K562 (cell line): ENCODE measurements at regions not wholly inside any gene's neighbourhood (a gene's known extent, or its start where the extent isn't known, plus 50 kb on each side); places are given as distances from the start of the nearest gene placed in this dataset.

Experiments
- ATAC-seq: fragments of 200-7000 bp; cut with Tn5 transposase; 3 replicates; pipeline ENCODE4 v1.9.1; 2020; ENCODE audit warnings: moderate library complexity
- BruUV-seq: library from RNA; stranded (reverse); fragments of 400-500 nt; replicated peaks from 2 replicates; lab custom pipeline; 2021; lab: Mats Ljungman, UMichigan
- CTCF ChIA-PET: fragments of 300-600 bp; formaldehyde crosslinking; extraction: SDS; loops from one replicate; lab custom pipeline; 2021; ENCODE audit warnings: low intra/inter-chr PET ratio; lab: Yijun Ruan, JAX
- POLR2A ChIA-PET: fragments of 300-600, 350-650 bp; sonication (Branson Sonifier 250); formaldehyde crosslinking; extraction: SDS; loops from one replicate; lab custom pipeline; 2021; ENCODE audit warnings: antibody characterized with exemption, inconsistent platforms; lab: Yijun Ruan, JAX
- DNase-seq, 4 experiments: peaks; one replicate each; pipeline versions ENCODE4 v3.0.0 to v3.0.0-alpha.2; 2011 to 2018; ENCODE audit warnings: low spot score in 3 of 4, mixed read lengths in 3 of 4; ENCODE audit errors: extremely low read depth in 1 of 4
- FAIRE-seq: peaks from 2 replicates; lab custom pipeline; 2011; peaks lifted over from hg19 to GRCh38; lab: Jason Lieb, UNC
- H2AFZ ChIP-seq: 2 replicates; pipeline ENCODE4 v1.6.0; 2011; ENCODE audit warnings: low read depth, low read length, control low read depth, inconsistent platforms
- H3K27ac ChIP-seq: fragments of 200-600 bp; 3 replicates; pipeline ENCODE4 v1.8.0; 2011; ENCODE audit warnings: low read depth, mild to moderate bottlenecking, control low read depth, inconsistent platforms, low read length, moderate library complexity, mixed read lengths; ENCODE audit errors: extremely low read depth
- H3K27me3 ChIP-seq, 2 experiments: fragments of 300-600 bp in 1 of 2; 2 replicates in 1 of 2; 3 replicates in 1 of 2; pipeline versions ENCODE4 v1.6.0 to v1.8.0; 2011; ENCODE audit warnings: inconsistent platforms in 2 of 2, low read length in 2 of 2, mild to moderate bottlenecking in 1 of 2, mixed read lengths in 1 of 2, moderate library complexity in 1 of 2; ENCODE audit not compliant: control insufficient read depth in 2 of 2, insufficient read depth in 2 of 2
- H3K36me3 ChIP-seq: fragments of 300-600 bp; 3 replicates; pipeline ENCODE4 v1.8.0; 2011; ENCODE audit warnings: mild to moderate bottlenecking, low read length, inconsistent platforms; ENCODE audit not compliant: control insufficient read depth, insufficient read depth
- H3K4me1 ChIP-seq, 2 experiments: fragments of 200-600 bp in 1 of 2; replicated peaks in 1 of 2; 2 replicates in 1 of 2; 3 replicates in 1 of 2; pipeline versions ENCODE4 v1.5.1 to v1.8.0; 2011; ENCODE audit warnings: inconsistent platforms in 2 of 2, low read length in 2 of 2, mild to moderate bottlenecking in 1 of 2, mixed read lengths in 1 of 2, moderate library complexity in 1 of 2; ENCODE audit not compliant: control insufficient read depth in 2 of 2, insufficient read depth in 2 of 2
- H3K4me2 ChIP-seq: 2 replicates; pipeline ENCODE4 v1.6.1; 2011; ENCODE audit warnings: low read length, control low read depth, inconsistent platforms, mixed read lengths; ENCODE audit not compliant: insufficient read depth
- H3K4me3 ChIP-seq: fragments of 200-600 bp; sonication (generic), shearing (Covaris generic); 2 replicates; pipeline ENCODE4 v1.5.1; 2016; ENCODE audit warnings: control low read depth, inconsistent platforms
- H3K79me2 ChIP-seq: fragments of 200-600 bp; 3 replicates; pipeline ENCODE4 v1.8.0; 2011; ENCODE audit warnings: low read length, inconsistent platforms; ENCODE audit not compliant: control insufficient read depth, insufficient read depth
- H3K9ac ChIP-seq, 2 experiments: 2 replicates each; pipeline versions ENCODE4 v1.6.0 to v1.6.1; 2011; ENCODE audit warnings: low read depth in 2 of 2, low read length in 2 of 2, control low read depth in 1 of 2, inconsistent platforms in 1 of 2, mild to moderate bottlenecking in 1 of 2, mixed read lengths in 1 of 2; ENCODE audit not compliant: insufficient read depth in 1 of 2
- H3K9me1 ChIP-seq: one replicate; pipeline ENCODE4 v1.6.0; 2011; ENCODE audit warnings: inconsistent platforms, mild to moderate bottlenecking, low read length, moderate library complexity; ENCODE audit not compliant: control insufficient read depth, insufficient read depth
- H3K9me3 ChIP-seq: replicated peaks from 2 replicates; pipeline ENCODE4 v1.5.1; 2011; ENCODE audit warnings: low read depth, low read length, inconsistent platforms; ENCODE audit not compliant: control insufficient read depth, insufficient read depth
- H4K20me1 ChIP-seq: replicated peaks from 2 replicates; pipeline ENCODE4 v1.6.1; 2011; ENCODE audit warnings: low read length, inconsistent platforms, mixed read lengths; ENCODE audit not compliant: control insufficient read depth, insufficient read depth
- ARNT ChIP-seq, 2 experiments: fragments of 450-650 bp; IDR thresholded peaks; 2 replicates each; pipeline ENCODE4 v1.6.1; 2016; ENCODE audit warnings: mild to moderate bottlenecking in 1 of 2
- RFX5 ChIP-seq: IDR thresholded peaks from 2 replicates; pipeline ENCODE4 v1.6.1; 2011; ENCODE audit warnings: low read depth, mild to moderate bottlenecking, improper control_type of control experiment, low read length
- WGBS: fragments of 100-300 bp; shearing (Covaris generic); methylation state at CpG from one replicate; pipeline ENCODE4 v1.1.6; 2016; ENCODE audit warnings: low coverage, mixed read lengths; ENCODE audit not compliant: insufficient coverage; ENCODE audit errors: missing lambda C conversion rate; 5-methylcytosine and 5-hydroxymethylcytosine counted together
- in situ Hi-C: fragments of 300-500 bp; cut with MboI; formaldehyde crosslinking; loops from 4 replicates; pipeline ENCODE4 v1.15.0; 2018; ENCODE audit warnings: inconsistent platforms, mixed read lengths
- intact Hi-C: fragments of 100-400 bp; cut with micrococcal nuclease; formaldehyde crosslinking; loops from 2 replicates; pipeline ENCODE4 v1.14.2; 2022
- TF ChIP-seq, protein P1 (sequence below): IDR thresholded peaks from 3 replicates; pipeline ENCODE4 v1.6.1; 2011; ENCODE audit warnings: borderline replicate concordance, mild to moderate bottlenecking, moderate library complexity; ENCODE audit not compliant: insufficient read length; ENCODE audit errors: extremely low read depth
- TF ChIP-seq, protein P2 (sequence below): fragments of 450-650 bp; IDR thresholded peaks from 2 replicates; pipeline ENCODE4 v1.6.1; 2018; ENCODE audit not compliant: partially characterized antibody
- TF ChIP-seq, protein P3 (sequence below): sonication (generic); formaldehyde crosslinking; IDR thresholded peaks from 2 replicates; pipeline ENCODE4 v1.8.0; 2023; ENCODE audit warnings: mild to moderate bottlenecking, missing genetic modification reagents

DNA sequence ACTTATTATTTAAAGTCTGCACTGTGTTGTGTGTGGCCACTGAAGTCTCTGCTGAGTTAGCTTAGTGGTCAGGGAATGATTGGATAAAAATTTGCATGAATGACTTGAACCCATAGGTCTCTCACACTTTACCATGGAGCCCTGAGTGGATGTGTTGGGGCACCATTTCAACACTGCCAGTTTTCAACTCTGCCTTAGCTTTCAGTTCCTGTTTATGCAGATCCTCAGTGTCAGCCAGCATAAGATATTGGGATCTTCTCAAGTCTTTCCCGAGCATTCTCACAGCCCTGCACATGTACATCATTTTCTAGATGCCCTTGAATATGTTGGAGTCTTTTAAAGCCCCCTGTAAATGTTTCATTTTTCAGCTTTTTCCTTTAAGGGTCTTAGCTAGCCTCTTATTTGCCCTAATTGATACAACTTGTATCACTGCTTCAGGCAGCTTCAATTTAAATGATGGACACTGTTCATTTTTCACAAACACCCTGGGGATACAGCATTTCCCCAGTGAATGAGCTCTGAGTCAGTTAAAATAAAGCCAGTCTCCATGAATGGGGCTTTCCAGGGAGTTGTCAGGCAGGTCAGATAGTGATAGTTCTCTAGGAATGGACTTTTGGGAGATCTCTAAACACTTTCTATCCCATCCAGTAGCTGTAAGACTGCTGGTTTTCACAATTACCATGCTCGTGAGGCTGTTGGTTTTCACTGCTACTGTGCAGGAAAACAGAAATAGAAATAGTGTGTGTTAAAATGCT is 211.9 kb upstream of the PAPPA start:
- 0% methylated on average over 2 of the region's 2 CpGs for WGBS
- no peak for DNase-seq
- no peak for ATAC-seq
- Histone ChIP-seq H3K9me3 (0 out of 2 replicates have a peak, but pooled peaks cover 2% of the 10 kb centered on the region), H3K9ac (no peak overlapping the region), H3K9me1 (no peaks in the 10 kb centered on the region), H2AFZ (no peak overlapping the region), H3K27ac (no peak overlapping the region), H3K4me1 (no peaks in the 10 kb centered on the region), H4K20me1 (no peaks in the 10 kb centered on the region), H3K4me3 (no peak overlapping the region), H3K36me3 (no peaks in the 10 kb centered on the region), H3K79me2 (no peaks in the 10 kb centered on the region), H3K4me2 (no peak overlapping the region), H3K27me3 (no peaks in the 10 kb centered on the region)
- ChIA-PET POLR2A (no interaction called here), CTCF (no interaction called here)
- TF ChIP-seq ARNT (IDR thresholded peaks at IDR 0.05) (no peak), RFX5 (no peak)
- TF ChIP-seq, protein P1, sequence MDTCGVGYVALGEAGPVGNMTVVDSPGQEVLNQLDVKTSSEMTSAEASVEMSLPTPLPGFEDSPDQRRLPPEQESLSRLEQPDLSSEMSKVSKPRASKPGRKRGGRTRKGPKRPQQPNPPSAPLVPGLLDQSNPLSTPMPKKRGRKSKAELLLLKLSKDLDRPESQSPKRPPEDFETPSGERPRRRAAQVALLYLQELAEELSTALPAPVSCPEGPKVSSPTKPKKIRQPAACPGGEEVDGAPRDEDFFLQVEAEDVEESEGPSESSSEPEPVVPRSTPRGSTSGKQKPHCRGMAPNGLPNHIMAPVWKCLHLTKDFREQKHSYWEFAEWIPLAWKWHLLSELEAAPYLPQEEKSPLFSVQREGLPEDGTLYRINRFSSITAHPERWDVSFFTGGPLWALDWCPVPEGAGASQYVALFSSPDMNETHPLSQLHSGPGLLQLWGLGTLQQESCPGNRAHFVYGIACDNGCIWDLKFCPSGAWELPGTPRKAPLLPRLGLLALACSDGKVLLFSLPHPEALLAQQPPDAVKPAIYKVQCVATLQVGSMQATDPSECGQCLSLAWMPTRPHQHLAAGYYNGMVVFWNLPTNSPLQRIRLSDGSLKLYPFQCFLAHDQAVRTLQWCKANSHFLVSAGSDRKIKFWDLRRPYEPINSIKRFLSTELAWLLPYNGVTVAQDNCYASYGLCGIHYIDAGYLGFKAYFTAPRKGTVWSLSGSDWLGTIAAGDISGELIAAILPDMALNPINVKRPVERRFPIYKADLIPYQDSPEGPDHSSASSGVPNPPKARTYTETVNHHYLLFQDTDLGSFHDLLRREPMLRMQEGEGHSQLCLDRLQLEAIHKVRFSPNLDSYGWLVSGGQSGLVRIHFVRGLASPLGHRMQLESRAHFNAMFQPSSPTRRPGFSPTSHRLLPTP, result no peak
- TF ChIP-seq, protein P2, sequence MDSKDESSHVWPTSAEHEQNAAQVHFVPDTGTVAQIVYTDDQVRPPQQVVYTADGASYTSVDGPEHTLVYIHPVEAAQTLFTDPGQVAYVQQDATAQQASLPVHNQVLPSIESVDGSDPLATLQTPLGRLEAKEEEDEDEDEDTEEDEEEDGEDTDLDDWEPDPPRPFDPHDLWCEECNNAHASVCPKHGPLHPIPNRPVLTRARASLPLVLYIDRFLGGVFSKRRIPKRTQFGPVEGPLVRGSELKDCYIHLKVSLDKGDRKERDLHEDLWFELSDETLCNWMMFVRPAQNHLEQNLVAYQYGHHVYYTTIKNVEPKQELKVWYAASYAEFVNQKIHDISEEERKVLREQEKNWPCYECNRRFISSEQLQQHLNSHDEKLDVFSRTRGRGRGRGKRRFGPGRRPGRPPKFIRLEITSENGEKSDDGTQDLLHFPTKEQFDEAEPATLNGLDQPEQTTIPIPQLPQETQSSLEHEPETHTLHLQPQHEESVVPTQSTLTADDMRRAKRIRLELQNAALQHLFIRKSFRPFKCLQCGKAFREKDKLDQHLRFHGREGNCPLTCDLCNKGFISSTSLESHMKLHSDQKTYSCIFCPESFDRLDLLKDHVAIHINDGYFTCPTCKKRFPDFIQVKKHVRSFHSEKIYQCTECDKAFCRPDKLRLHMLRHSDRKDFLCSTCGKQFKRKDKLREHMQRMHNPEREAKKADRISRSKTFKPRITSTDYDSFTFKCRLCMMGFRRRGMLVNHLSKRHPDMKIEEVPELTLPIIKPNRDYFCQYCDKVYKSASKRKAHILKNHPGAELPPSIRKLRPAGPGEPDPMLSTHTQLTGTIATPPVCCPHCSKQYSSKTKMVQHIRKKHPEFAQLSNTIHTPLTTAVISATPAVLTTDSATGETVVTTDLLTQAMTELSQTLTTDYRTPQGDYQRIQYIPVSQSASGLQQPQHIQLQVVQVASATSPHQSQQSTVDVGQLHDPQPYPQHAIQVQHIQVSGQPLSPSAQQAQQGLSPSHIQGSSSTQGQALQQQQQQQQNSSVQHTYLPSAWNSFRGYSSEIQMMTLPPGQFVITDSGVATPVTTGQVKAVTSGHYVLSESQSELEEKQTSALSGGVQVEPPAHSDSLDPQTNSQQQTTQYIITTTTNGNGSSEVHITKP, result no peak
- TF ChIP-seq, protein P3, sequence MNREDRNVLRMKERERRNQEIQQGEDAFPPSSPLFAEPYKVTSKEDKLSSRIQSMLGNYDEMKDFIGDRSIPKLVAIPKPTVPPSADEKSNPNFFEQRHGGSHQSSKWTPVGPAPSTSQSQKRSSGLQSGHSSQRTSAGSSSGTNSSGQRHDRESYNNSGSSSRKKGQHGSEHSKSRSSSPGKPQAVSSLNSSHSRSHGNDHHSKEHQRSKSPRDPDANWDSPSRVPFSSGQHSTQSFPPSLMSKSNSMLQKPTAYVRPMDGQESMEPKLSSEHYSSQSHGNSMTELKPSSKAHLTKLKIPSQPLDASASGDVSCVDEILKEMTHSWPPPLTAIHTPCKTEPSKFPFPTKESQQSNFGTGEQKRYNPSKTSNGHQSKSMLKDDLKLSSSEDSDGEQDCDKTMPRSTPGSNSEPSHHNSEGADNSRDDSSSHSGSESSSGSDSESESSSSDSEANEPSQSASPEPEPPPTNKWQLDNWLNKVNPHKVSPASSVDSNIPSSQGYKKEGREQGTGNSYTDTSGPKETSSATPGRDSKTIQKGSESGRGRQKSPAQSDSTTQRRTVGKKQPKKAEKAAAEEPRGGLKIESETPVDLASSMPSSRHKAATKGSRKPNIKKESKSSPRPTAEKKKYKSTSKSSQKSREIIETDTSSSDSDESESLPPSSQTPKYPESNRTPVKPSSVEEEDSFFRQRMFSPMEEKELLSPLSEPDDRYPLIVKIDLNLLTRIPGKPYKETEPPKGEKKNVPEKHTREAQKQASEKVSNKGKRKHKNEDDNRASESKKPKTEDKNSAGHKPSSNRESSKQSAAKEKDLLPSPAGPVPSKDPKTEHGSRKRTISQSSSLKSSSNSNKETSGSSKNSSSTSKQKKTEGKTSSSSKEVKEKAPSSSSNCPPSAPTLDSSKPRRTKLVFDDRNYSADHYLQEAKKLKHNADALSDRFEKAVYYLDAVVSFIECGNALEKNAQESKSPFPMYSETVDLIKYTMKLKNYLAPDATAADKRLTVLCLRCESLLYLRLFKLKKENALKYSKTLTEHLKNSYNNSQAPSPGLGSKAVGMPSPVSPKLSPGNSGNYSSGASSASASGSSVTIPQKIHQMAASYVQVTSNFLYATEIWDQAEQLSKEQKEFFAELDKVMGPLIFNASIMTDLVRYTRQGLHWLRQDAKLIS (CRISPR knock-in tag), result no peak
- intact Hi-C loops, result no loop called here
- no peak for FAIRE-seq
- in situ Hi-C loops, result no loop called here
- BruUV-seq, result no TSS peak
